CD4-positive, alpha-beta T cell treated with Interleukin-2 at 100 ng/mL for 4 hours (primary cell): ENCODE measurements at regions not wholly inside any gene's neighbourhood (a gene's known extent, or its start where the extent isn't known, plus 50 kb on each side); places are given as distances from the start of the nearest gene placed in this dataset.
A peak's percentile ranks its signal among the peaks of the same experiment; 100 is the strongest.
"Not testable (repeated sequence)": the region's sequence is repeated elsewhere in the genome, so short reads cannot be mapped to it uniquely, and the experiment has no call there.

Experiments used
- DNase-seq: peaks from one replicate; pipeline ENCODE4 v3.0.0-alpha.2; 2020; ENCODE audit warnings: low spot score

DNA sequence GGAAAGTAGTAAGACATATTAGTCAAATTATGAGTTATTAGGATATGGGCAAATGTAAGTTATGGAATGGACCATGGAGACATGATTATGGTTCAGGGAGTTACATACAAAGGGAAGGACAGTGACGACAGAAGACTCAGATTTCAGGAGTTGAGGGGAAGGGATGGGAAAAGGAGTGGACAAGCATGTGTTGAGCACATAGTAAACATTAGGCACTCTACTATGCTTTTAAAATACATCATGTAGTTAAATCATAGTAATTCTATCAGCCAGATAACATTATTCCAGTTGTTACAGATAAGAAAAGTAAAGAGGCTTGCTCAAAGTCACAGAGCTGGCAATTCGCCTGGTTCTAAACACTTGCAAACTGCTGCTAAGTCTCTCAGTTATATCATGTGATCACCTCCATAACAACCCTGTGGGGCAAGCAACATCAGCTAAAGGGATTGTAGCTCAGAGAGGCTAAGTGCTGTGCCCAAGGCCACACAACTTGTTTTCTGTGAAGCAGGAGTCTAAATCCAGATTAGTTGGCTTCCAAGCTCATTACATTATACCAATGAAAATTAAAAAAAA, 115.2 kb upstream of the MDFIC start:
- DNase-seq, result no peak

DNA sequence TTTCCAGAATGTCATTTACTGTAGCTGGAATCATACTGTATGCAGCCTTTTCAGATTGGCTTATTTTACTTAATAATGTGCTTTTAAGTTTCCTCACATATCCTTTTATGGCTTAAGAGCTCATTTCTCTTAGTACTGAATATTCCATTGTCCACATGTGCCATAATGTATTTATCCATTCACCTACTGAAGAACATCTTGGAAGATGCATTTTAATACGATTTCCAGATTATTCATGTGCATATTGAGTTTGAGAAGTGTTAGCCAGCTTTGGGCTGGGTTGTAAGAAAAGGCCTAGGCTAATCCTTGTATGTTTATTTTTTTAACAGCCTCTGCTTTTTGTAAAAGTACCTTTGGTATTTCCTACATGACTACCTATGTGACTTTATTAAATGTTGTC, 109.3 kb upstream of the MDFIC start:
- DNase-seq, result no peak

DNA sequence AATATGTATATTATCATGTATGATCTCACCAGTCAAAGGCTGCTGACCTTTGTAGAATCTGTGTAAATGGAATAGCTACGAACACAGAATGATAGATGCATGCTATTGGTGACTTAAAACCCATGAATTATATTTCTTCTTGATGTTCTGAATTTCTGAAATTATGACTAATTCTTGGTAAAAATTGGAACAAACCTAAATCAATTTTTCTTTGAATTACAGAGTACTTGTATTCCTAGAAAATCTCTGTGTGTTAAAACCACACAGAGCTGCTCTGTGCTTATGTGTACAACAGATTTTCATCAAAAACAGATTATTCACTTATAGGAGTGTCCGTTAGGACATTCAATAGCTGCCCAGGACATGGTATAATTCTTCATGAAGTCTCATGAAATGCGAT, 108.3 kb upstream of the MDFIC start:
- no peak for DNase-seq

DNA sequence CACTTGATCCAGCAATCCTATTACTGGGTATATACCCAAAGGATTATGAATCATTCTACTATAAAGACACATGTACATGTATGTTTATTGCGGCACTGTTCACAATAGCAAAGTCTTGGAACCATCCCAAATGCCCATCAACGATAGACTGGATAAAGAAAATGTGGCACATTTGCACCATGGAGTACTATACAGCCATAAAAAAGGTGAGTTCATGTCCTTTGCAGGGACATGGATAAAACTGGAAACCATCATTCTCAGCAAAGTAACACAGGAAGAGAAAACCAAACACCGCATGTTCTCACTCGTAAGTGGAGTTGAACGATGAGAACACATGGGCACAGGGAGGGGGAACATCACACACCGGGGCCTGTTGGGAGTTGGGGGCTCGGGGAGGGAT, 104.9 kb upstream of the MDFIC start:
- not testable (repeated sequence) for DNase-seq

DNA sequence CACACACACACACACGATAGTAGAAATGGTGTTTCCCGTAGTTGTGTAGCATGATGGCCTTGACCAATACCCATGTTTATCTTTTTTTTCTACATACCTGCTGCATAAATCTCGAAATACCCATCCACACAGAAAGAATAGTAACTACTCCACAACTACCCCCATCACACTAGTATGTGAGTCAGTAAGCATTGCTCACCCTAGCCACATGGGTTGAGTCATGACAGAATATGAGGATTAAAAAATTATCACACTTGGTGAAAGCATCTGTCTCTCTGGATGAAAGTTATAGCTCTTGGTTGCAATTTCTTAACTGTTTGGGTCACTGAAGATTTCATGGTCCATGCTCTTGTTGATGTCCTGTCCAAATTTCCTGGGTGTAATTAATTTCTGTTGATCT, 103.4 kb upstream of the MDFIC start:
- no peak for DNase-seq

DNA sequence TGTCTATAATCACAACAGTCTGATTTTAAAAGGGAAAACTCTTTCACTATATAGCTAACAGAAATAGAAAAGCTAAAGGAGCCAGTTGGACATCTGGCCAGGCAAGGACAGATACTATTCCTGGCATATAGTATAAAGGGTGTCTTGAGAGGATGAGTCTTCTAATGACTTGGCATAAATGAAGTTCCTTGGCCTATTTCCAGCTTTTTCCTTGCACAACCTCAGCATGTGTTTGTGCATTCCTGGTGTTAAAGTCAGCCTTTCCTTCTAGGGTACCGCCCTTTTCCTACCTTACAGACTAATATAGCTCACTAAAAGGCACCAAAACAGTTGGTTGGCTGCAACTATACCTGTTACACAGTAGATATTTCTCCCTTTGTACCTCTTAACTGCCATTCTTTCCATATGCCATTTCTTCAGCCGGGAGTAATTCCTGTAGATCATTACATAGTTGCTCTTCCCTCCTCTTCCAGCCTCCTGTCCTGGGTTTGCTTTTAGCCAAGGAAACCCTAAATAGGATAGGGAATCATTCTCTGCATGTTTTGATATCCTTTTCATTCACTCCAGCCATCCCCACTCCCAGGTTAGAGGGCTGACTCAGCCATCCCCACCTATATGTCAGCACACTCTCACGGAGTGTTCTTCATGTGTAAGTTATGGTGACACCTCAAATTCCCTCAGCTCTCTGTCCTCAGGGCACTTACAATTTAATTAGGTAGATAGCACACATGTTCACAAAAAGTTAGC, 102.1 kb upstream of the MDFIC start:
- DNase-seq, result no peak

DNA sequence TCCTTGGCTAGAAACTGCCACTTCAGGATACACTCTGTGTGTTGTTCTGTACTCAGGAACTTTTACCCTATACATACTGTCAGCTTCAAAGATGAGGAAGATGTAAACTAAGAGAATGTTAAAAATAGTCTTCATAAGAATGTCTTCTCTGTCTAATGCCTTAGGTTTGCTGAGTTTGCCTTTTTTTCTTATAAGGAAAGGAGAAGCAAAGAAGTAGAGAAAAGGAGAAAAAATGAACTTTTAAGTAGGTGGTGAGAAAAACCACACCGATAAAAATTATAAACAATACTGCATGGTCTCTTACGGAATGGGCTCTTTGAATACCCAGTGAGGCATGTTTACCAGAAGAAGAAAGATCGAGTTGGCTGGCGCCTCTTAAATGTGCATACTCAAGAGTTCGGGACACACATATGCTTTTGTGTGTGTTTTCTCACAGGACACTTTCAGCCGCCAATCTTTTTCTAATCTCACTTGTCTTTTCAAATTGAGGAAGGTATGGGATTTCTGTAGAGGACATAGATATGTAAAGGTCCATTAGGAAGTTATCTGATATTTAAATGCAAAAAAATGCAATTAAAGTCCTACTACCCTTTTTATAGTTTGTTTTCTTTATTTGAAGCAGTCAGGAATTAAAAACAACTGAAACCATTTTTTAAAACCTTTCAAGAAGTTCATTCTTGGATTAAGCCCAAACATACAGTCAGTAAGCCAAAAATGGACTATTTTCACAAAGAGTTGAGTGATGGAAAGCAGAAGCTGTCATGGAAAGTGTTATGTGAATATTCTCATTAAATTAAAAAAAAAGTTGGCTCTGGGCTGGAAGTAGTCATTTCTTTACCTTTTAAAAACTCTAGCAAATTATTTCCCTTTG, 100.6 kb upstream of the MDFIC start:
- DNase-seq, result no peak

DNA sequence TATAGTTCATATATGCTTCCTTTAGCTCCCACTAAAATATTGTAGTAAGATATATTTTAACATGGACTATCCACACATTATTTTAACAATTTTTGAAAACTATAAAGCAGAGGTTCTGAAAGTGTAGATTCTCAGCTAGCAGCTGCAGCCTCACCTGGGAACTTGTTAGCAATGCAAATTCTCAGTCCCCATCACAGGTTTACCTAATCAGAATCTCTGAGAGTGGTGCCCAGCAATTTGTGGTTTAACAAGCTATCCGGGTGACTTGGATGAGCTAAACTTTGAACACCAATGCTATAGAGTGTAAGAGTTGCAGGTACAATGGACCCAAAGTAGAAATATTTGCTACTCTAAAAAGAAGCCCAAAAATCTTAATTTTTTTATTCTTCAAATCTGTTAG, 99.8 kb upstream of the MDFIC start:
- no peak for DNase-seq

DNA sequence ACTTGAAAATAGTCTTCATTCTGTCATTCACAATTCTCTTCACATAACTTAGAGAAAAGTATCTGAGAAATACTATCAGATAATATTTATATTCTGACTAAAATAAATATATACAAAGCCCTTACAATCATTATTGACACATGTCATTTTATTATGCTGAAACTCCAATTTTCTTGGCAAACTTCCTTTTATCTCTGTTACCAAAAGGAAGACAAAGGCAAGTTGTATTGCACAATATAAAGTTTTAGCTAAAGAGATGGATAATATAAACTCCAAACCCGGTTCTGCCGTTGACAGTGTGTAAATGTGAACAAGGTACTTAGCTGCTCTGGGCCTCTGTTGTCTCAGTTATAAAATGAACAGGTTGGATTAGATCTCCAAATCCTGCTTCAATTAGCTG, 99.0 kb upstream of the MDFIC start:
- no peak for DNase-seq

DNA sequence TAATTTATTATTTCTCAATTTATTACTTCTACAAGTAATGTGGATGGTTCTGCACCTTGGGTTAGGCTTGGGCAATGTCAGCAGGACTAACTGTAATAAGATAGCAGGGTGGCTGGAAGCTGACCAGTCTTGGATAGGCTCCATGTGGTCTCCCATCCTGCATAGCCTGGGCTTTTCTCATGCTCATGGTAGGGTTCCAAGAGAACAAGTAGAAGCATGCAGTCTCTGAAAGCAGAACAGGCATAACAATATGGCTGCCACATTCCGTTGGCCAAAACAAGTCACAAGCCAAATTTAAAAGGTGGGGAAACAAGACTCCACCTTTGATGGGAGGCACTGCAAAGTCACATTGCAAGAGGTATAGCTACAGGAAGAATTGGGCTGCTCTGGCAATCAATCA, 98.6 kb upstream of the MDFIC start:
- no peak for DNase-seq

DNA sequence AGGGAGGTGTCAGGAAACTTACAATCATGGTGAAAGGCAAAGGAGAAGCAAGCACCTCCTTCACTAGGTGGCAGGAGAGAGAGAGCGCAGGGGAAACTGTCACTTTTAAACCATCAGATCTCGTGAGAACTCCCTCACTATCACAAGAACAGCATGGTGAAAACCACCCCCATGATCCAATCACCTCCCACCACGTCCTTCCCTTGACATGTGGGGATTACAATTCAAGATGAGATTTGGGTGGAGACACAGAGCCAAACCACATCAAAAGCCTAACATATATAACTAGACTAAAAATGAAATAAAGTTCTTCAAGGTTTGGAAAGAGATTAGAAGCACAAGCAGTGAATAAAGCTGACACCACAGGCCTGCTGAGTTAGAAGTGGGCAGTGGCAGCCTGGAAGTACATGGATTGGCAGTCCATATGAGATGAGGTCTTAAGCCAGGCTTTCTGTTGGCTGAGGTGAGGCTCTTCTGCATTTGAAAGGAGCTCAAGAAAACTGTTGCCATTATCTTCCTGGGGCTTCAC, 96.4 kb upstream of the MDFIC start:
- peak; percentile 12 for DNase-seq

DNA sequence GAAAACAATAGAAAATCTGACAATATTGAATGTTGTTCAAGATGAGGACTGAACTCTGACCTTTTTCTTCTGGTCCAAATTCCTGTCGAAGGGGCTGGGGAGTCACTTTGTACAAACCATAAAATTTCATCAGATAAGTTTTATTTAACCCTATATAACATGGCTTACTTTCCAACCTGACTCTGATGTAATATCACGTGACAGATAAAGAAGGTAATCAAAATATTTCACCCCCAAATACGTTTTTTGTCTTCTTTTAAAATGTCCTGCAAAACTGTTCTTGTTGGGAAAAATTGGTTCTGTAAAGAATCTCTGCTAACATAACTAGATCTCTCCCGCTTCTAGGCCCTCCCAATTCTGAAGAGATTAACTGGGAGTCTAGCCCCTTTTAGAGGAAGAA, 90.9 kb upstream of the MDFIC start:
- no peak for DNase-seq

DNA sequence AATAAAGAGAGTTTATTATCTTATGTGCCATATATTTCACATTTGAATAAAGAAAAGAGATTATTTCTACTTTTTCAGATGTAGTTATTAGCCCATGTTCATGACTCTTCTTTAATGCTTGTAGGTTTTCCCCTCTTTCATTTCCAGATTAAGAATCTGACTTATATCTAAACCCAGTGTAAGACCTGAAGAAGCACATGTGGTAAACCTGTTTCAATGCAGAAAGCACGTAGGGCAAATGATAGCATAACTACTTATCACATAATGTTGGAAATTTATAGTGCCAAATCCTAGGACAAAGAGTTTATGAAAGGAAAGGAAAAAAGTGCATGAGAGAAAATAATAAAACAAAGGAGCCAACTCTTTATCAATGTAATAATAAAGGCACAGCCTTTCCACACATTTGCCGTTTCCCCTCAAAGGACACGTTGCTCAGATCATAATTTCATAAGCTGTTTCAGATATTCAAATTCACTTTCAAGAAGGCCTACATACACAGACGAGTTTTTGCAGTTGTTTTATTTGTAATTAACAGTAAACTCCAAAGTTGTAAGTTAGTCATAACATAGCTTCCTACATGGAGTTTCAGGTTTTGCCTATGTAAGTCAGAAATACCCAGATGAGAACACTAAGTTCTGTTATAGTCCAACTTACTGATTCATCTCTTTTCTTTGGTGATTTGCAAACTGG, 88.8 kb upstream of the MDFIC start:
- no peak for DNase-seq

DNA sequence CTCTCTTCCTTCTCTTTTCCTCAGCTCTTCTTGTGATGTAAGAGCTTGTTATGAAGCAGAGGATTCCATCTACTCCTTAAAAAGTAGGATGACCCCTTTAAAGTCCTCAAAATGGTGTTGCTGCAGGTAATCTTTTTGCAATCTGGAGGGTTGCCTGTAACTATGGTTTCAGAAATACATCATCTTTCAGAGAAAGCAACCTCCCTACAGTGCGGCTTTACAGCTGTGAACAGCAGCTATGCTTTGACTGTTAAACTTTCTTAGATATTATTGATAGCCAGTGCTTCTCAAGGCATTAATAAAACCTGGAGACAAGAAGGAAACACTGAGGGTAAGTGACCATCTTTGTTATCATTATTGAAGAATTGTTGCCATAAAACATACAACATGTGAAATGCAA, 86.6 kb upstream of the MDFIC start:
- no peak for DNase-seq

DNA sequence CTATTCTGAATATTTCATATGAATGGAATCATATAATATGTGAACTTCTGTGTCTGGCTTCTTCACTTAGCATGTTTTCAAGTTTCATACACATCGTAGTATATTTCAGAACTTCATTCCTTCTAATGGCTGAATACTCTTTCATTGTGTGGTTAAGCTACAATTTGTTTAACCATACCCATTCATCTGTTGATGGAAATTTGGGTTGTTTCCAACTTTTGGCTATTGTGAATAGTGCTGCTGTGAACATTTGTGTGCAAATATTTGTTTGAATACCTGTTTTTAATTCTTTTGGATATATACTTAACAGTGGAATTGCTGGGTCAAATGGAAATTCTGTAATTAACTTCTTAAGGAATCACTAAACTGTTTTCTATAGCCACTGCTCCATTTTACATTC, 86.0 kb upstream of the MDFIC start:
- no peak for DNase-seq

DNA sequence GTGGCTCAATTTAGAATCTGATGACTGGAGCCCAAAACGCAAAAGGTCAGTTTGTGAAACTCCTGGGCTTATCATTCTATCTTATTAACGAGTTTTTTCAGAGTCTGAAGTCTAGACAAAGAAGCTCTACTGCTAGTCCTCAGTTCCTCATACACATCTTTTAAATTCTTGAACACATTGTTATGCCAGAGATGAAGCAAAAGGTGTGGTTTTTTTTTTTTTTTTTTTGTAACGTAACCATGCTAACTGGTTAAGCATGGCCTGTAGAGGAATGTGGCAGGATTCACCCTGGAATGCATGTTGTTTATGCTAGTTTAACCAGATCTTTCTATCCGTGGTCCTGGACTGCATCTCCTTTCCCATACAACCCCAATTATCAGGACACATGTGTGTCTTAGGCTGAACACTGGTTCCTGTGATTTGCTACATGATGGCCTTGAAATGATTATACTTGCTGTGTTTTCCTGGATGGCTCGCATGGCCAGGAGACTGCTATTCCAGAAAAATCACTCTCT, 79.3 kb upstream of the MDFIC start:
- no peak for DNase-seq

DNA sequence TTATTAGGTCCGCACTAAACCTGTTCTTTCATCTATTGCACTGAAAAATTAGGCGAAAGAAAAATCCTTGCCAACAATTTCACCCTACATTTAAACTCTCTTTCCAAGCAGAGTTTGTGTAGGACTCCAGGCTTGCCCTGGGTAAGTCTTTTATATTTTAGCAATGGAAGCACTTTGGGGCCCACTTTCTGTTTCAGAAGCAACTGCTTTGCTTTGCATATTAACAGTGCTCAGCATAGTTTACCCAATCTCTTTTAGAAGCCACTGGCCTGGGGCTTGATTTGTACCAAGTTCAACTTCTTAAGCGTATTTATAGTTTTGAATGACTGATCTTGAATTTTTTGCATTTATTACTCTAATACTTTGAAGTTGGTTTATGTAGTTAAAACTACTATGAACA, 78.8 kb upstream of the MDFIC start:
- no peak for DNase-seq

DNA sequence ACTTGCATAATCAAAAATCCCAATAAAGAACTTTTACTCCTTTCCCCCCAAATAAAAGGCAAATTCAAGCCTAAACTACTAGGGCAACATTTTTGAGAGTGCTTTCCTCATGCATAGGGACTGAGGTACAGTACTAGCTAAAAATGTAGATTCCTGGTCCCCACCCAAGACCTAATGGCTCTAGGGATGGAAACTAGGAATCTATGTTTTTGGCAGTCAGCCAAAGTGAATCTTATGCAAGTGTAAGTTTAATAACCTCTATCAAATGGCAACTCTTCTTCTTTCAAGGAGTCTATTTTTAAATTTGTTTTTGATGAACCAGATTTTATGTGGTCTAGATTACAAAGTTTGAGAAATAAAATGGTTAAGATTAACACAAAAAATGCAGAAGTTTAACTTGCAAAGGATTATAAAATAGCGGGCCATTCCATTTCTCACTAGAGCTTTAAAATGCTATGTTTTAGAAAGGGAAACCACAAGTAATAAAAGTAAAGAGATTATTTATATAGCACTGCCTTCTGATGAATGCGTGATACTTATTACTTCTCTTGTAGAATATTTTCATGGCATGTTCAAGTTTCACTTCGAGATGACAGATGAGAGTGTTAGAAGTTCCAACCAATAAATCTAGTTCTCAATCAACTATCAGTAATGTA, 70.4 kb upstream of the MDFIC start:
- DNase-seq, result no peak

DNA sequence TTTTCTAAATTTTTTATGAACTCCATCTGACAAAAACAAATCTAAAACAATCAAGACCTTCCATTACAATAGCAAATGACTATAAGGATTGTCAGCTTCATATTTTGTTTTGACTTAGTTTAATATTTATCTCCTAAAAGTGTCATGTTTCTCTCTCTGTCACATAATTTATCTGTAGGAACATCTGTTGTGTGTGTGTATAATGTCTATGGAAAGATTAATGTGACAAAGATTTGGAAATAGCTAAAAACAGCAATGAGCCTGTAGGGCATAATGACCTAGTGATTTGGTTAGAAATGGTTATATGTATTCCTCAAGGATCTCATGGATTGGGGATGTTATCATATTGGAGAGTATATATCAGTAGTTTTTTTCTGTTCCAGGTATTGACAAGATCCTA, 69.6 kb upstream of the MDFIC start:
- no peak for DNase-seq

DNA sequence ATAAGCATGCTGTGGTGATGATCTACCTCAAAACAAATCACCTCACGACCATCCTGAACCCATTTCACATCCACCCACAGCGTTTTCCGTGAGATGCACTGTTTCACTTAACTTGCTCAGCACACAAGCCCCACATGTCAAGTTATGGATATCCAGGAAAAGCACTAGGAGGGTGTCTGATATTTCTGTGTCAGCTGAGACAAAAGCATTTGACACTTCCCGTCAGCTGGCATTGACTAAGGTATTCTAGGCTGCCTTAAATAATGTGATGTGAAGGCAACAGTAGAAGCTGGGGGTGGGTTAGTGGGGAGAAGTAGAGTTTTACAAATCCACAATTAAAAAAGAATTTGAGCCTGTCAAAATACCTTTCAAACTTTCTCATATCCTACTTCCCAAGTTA, 68.7 kb upstream of the MDFIC start:
- no peak for DNase-seq

DNA sequence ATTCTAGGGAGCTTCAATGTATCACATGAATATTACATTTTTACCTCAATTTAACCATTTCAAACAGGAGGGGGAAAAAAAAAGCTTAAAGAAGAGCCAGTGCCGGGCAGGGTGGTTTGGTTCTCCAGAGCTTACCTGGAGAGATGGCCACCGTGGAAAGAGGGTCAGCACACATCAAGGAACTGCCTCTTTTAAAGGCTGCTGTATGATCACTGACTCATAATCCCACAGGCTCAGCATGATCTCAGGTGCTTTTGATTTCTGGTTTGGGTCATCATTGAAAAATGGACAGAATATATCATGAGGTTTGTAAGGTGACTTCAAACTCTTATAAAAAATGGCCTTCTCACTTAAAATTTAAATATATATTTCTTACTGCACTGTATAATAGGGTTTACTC, 67.5 kb upstream of the MDFIC start:
- DNase-seq, result no peak

DNA sequence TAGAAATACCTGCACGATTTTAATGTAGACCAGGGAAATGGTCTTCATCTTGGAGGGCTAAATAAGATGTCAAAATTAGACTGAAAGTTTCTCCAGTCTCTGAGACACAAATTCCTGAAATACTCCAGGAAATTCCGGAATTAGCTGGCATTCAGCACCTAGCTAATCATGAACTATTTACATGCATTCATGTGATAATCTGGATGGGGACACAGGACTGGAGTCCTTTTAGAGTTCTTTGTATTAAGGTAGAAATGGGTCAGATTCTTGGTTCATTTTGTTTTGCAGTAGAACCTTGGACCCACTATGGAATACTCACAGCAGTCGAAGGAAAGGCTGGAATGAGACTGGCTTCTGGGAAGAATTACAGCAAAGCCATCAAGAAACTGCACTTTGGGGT, 65.3 kb upstream of the MDFIC start:
- DNase-seq, result no peak
